ENCODE measurements at regions not wholly inside any gene's neighbourhood (a gene's known extent, or its start where the extent isn't known, plus 50 kb on each side); places are given as distances from the start of the nearest gene placed in this dataset.
"Not testable (repeated sequence)": the region's sequence is repeated elsewhere in the genome, so short reads cannot be mapped to it uniquely, and the experiment has no call there.

- Histone ChIP-seq H3K4me3 (ENCODE audit: low read length) (no peak overlapping the region), H3K9me3 (ENCODE audit: control insufficient read depth, low read depth, low read length) (no peaks in the 10 kb centered on the region), H3K4me1 (ENCODE audit: control insufficient read depth, low read depth, low read length) (peaks cover 3% of the 10 kb centered on the region), H3K9ac (ENCODE audit: low read length) (no peak overlapping the region), H3K27ac (ENCODE audit: low read length) (no peak overlapping the region), H3K27me3 (ENCODE audit: control insufficient read depth, insufficient read depth, low read length) (no peaks in the 10 kb centered on the region), H3K36me3 (ENCODE audit: control insufficient read depth, low read depth, low read length) (no peaks in the 10 kb centered on the region)
These were observed 77.6 kb upstream of the FRMPD4 start for GRCh38 chrX:12060489-12061260.

- H3K27ac ChIP-seq (ENCODE audit: low read length): no peak overlapping the region
- no peak overlapping the region for H3K9ac ChIP-seq (ENCODE audit: low read length)
- H3K36me3 ChIP-seq (ENCODE audit: control insufficient read depth, low read depth, low read length): no peaks in the 10 kb centered on the region
These were observed 73.0 kb upstream of the FRMPD4 start for GRCh38 chrX:12065251-12065650.

GRCh38 chrX:12076046-12076445 lies 62.2 kb upstream of the FRMPD4 start:
- H3K27me3 ChIP-seq (ENCODE audit: control insufficient read depth, insufficient read depth, low read length): no peaks in the 10 kb centered on the region
- peaks cover 7% of the 10 kb centered on the region for H3K4me1 ChIP-seq (ENCODE audit: control insufficient read depth, low read depth, low read length)
- H3K27ac ChIP-seq (ENCODE audit: low read length): no peak overlapping the region
- H3K9ac ChIP-seq (ENCODE audit: low read length): no peak overlapping the region
- no peak overlapping the region for H3K4me3 ChIP-seq (ENCODE audit: low read length)
- no peaks in the 10 kb centered on the region for H3K36me3 ChIP-seq (ENCODE audit: control insufficient read depth, low read depth, low read length)
- H3K9me3 ChIP-seq (ENCODE audit: control insufficient read depth, low read depth, low read length): no peaks in the 10 kb centered on the region

More at GRCh38 chrX:12065251-12065650, 73.0 kb upstream of the FRMPD4 start:
- no peak overlapping the region for H3K4me3 ChIP-seq (ENCODE audit: low read length)
- H3K9me3 ChIP-seq (ENCODE audit: control insufficient read depth, low read depth, low read length): no peaks in the 10 kb centered on the region
- H3K4me1 ChIP-seq (ENCODE audit: control insufficient read depth, low read depth, low read length): peaks cover 3% of the 10 kb centered on the region
- H3K27me3 ChIP-seq (ENCODE audit: control insufficient read depth, insufficient read depth, low read length): no peaks in the 10 kb centered on the region

GRCh38 chrX:12080265-12080664 lies 58.0 kb upstream of the FRMPD4 start:
- peaks cover 8% of the 10 kb centered on the region for H3K9me3 ChIP-seq (ENCODE audit: control insufficient read depth, low read depth, low read length)
- H3K27me3 ChIP-seq (ENCODE audit: control insufficient read depth, insufficient read depth, low read length): no peaks in the 10 kb centered on the region
- peaks cover 10% of the 10 kb centered on the region for H3K4me1 ChIP-seq (ENCODE audit: control insufficient read depth, low read depth, low read length)
- peak overlapping the region; percentile 12 for H3K4me3 ChIP-seq (ENCODE audit: low read length)
- no peaks in the 10 kb centered on the region for H3K36me3 ChIP-seq (ENCODE audit: control insufficient read depth, low read depth, low read length)
- no peak overlapping the region for H3K9ac ChIP-seq (ENCODE audit: low read length)
- H3K27ac ChIP-seq (ENCODE audit: low read length): no peak overlapping the region

- H3K4me1 ChIP-seq (ENCODE audit: control insufficient read depth, low read depth, low read length): peaks cover 10% of the 10 kb centered on the region
- H3K9me3 ChIP-seq (ENCODE audit: control insufficient read depth, low read depth, low read length); H3K27ac ChIP-seq (ENCODE audit: low read length); H3K36me3 ChIP-seq (ENCODE audit: control insufficient read depth, low read depth, low read length); H3K27me3 ChIP-seq (ENCODE audit: control insufficient read depth, insufficient read depth, low read length); H3K9ac ChIP-seq (ENCODE audit: low read length); H3K4me3 ChIP-seq (ENCODE audit: low read length): not testable (repeated sequence)
These were observed 55.3 kb upstream of the FRMPD4 start for GRCh38 chrX:12082959-12083358.
